ENCODE measurements at regions not wholly inside any gene's neighbourhood (a gene's known extent, or its start where the extent isn't known, plus 50 kb on each side); places are given as distances from the start of the nearest gene placed in this dataset.

DNA sequence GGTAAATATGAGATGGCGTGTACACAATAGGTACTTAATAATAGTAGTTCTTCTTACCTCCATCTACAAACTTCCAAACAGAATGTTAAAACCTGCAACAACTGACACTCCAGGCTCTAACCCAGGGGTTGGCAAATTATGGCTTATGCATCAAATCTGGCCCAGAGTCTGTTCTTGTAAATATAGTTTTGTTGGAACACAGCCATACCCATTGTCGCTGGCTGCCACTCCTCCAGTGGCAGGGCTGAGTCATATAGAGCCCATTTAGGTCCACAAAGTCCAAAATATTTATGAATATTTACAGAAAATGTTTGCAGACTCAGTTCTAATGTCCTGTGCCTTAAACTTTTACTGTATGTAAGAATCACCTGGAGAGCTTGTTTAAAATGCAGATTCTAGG lies 69.9 kb upstream of the BTBD3 start:
- RAD21 ChIA-PET (ENCODE audit: unreplicated experiment) = no interaction called here
- no peak for DNase-seq (ENCODE audit: low read depth, low spot score)

More for the DNA sequence above, 69.9 kb upstream of the BTBD3 start:
- no TSS peak for BruUV-seq (replicated peaks)
- Histone ChIP-seq H2AFZ (ENCODE audit: control insufficient read depth, low read depth, low read length) (no peak overlapping the region), H3K27ac (ENCODE audit: control insufficient read depth, insufficient read depth) (no peak overlapping the region), H3K4me1 (ENCODE audit: control insufficient read depth, insufficient read depth, low read length) (no peaks in the 10 kb centered on the region), H3K27me3 (replicated peaks in 1 of 2; ENCODE audit: control insufficient read depth in 2 of 2, insufficient read depth in 2 of 2, low read length in 1 of 2) (no peaks in the 10 kb centered on the region), H3K4me3 (no peak overlapping the region), H4K20me1 (ENCODE audit: control insufficient read depth, insufficient read depth) (no peaks in the 10 kb centered on the region), H3K9me3 (replicated peaks; ENCODE audit: control insufficient read depth, insufficient read depth, low read length) (no peaks in the 10 kb centered on the region; the same call in 2 of the 3 replicates), H3K79me2 (ENCODE audit: control insufficient read depth, insufficient read depth, low read length) (no peaks in the 10 kb centered on the region), H3K9ac (ENCODE audit: control insufficient read depth, insufficient read depth, low read length) (no peak overlapping the region), H3K4me2 (ENCODE audit: control insufficient read depth, insufficient read depth) (no peak overlapping the region), H3K36me3 (ENCODE audit: control insufficient read depth in 2 of 2, insufficient read depth in 2 of 2, low read length in 1 of 2) (no peaks in the 10 kb centered on the region)
- in situ Hi-C loops (cut with MboI) = no loop called here
- SMC1A ChIA-PET (ENCODE audit: uncharacterized antibody, unreplicated experiment) = no interaction called here
- FAIRE-seq = no peak
- CTCF ChIA-PET = no interaction called here
- ATAC-seq = no peak
- intact Hi-C loops (cut with micrococcal nuclease; ENCODE audit: unreplicated experiment) = no loop called here
- TF ChIP-seq, protein P1, sequence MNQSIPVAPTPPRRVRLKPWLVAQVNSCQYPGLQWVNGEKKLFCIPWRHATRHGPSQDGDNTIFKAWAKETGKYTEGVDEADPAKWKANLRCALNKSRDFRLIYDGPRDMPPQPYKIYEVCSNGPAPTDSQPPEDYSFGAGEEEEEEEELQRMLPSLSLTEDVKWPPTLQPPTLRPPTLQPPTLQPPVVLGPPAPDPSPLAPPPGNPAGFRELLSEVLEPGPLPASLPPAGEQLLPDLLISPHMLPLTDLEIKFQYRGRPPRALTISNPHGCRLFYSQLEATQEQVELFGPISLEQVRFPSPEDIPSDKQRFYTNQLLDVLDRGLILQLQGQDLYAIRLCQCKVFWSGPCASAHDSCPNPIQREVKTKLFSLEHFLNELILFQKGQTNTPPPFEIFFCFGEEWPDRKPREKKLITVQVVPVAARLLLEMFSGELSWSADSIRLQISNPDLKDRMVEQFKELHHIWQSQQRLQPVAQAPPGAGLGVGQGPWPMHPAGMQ (IDR thresholded peaks at IDR 0.05; ENCODE audit: borderline replicate concordance) = no peak
- no peak for TF ChIP-seq ASH2L (IDR thresholded peaks at IDR 0.05; ENCODE audit: borderline replicate concordance, low read depth)
- no peak for TF ChIP-seq NBN (IDR thresholded peaks at IDR 0.05)
- TF ChIP-seq ZNF384 (IDR thresholded peaks at IDR 0.05; ENCODE audit: borderline replicate concordance, low read depth, low read length) = no peak
- TF ChIP-seq, protein P2, sequence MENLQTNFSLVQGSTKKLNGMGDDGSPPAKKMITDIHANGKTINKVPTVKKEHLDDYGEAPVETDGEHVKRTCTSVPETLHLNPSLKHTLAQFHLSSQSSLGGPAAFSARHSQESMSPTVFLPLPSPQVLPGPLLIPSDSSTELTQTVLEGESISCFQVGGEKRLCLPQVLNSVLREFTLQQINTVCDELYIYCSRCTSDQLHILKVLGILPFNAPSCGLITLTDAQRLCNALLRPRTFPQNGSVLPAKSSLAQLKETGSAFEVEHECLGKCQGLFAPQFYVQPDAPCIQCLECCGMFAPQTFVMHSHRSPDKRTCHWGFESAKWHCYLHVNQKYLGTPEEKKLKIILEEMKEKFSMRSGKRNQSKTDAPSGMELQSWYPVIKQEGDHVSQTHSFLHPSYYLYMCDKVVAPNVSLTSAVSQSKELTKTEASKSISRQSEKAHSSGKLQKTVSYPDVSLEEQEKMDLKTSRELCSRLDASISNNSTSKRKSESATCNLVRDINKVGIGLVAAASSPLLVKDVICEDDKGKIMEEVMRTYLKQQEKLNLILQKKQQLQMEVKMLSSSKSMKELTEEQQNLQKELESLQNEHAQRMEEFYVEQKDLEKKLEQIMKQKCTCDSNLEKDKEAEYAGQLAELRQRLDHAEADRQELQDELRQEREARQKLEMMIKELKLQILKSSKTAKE (IDR thresholded peaks at IDR 0.05; ENCODE audit: low read depth, poor library complexity, severe bottlenecking) = no peak
- no peak for TF ChIP-seq CHD4 (IDR thresholded peaks at IDR 0.05)
- TF ChIP-seq, protein P3, sequence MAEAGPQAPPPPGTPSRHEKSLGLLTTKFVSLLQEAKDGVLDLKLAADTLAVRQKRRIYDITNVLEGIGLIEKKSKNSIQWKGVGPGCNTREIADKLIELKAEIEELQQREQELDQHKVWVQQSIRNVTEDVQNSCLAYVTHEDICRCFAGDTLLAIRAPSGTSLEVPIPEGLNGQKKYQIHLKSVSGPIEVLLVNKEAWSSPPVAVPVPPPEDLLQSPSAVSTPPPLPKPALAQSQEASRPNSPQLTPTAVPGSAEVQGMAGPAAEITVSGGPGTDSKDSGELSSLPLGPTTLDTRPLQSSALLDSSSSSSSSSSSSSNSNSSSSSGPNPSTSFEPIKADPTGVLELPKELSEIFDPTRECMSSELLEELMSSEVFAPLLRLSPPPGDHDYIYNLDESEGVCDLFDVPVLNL (IDR thresholded peaks at IDR 0.05; ENCODE audit: low read depth, low read length) = no peak
- no peak for TF ChIP-seq KLF5 (IDR thresholded peaks at IDR 0.05; ENCODE audit: partially characterized antibody)
- no peak for TF ChIP-seq STAT3 (IDR thresholded peaks at IDR 0.05; ENCODE audit: low read depth, low read length)
- no peak for TF ChIP-seq FOS (IDR thresholded peaks at IDR 0.05; ENCODE audit: borderline replicate concordance, extremely low read depth, insufficient read length)
- no peak for TF ChIP-seq BCL11A (IDR thresholded peaks at IDR 0.05; ENCODE audit: low read depth, low read length)
- POLR2A ChIA-PET = no interaction called here
- 27% methylated on average over 2 of the region's 2 CpGs for WGBS (ENCODE audit: insufficient coverage, insufficient replicate concordance, low lambda C conversion rate, missing lambda C conversion rate)

Measured in GM12878 (cell line).